ENCODE measurements at regions not wholly inside any gene's neighbourhood (a gene's known extent, or its start where the extent isn't known, plus 50 kb on each side); places are given as distances from the start of the nearest gene placed in this dataset.
"Not testable (repeated sequence)": the region's sequence is repeated elsewhere in the genome, so short reads cannot be mapped to it uniquely, and the experiment has no call there.

DNA sequence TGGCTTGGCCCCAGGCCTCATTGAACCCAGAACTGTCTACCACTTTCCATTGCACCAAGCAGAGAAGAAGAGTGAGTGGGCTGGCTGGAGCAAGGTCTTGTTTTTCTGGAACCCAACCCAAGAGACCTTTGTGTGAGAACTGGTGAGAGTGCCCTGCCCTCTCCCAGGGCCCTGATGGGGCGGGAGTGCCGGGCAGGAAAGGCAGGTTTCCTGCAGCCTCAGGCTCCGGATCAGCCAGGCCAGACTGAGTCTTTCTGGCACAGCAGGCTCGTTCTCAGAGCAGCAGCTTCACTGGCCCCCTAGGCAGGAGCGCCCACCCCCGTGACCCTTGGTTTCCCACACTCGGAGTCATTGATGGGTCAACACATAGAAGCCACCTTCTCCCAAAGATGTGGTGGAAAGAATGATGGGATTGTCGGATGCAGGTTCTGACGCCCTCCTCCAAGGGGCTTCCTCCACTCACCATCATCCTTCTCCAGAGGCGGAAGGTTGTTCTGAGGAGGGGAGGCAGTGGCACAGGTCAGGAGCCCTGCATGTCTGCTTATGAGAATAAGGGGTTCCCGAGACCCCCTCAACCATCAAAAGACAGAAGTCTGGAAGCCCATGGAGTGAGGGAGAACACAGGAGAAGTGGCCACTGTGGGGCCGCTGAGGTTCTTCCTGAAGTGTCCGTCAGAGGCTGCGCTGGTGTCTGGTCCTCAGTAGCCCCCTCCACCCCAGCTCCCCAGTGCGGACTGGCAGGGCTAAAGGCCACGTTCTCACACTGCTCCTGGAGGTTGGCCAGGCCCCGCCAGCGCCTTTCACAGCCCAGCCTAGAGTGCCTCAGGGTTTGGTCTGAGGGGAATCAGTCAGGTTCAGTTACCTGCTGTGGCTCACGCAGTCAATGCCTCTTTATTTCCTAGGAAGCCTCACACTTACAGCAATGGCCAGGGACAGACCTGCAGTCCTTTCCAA lies 62.8 kb upstream of the LAPTM4A start:
- no peaks in the 10 kb centered on the region for H3K4me1 ChIP-seq
- no peak overlapping the region for H3K4me3 ChIP-seq
- H3K36me3 ChIP-seq = no peaks in the 10 kb centered on the region
- no peaks in the 10 kb centered on the region for H3K27me3 ChIP-seq
- H3K9me3 ChIP-seq = peaks cover 0 to 5% (median 0%) of the 10 kb centered on the region in 4 donors
- WGBS, 2 donors = 75 to 77% methylated on average over 17 to 19 of the region's 19 CpGs
- TF ChIP-seq EP300 (IDR thresholded peaks at IDR 0.05) (no peak), POLR2A (IDR thresholded peaks at IDR 0.05) (no peak)
- TF ChIP-seq, protein P1, sequence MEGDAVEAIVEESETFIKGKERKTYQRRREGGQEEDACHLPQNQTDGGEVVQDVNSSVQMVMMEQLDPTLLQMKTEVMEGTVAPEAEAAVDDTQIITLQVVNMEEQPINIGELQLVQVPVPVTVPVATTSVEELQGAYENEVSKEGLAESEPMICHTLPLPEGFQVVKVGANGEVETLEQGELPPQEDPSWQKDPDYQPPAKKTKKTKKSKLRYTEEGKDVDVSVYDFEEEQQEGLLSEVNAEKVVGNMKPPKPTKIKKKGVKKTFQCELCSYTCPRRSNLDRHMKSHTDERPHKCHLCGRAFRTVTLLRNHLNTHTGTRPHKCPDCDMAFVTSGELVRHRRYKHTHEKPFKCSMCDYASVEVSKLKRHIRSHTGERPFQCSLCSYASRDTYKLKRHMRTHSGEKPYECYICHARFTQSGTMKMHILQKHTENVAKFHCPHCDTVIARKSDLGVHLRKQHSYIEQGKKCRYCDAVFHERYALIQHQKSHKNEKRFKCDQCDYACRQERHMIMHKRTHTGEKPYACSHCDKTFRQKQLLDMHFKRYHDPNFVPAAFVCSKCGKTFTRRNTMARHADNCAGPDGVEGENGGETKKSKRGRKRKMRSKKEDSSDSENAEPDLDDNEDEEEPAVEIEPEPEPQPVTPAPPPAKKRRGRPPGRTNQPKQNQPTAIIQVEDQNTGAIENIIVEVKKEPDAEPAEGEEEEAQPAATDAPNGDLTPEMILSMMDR (IDR thresholded peaks at IDR 0.05) = no peak
- H3K27ac ChIP-seq = no peak overlapping the region
- DNase-seq (ENCODE audit: low spot score in 2 of 2) = no peak

GRCh38 chr2:20113004-20113796 lies 61.8 kb upstream of the LAPTM4A start:
- H3K4me1 ChIP-seq = no peaks in the 10 kb centered on the region
- no peak overlapping the region for H3K4me3 ChIP-seq
- TF ChIP-seq POLR2A (IDR thresholded peaks at IDR 0.05) (no peak), EP300 (IDR thresholded peaks at IDR 0.05) (no peak)
- TF ChIP-seq, protein P1 (IDR thresholded peaks at IDR 0.05) = no peak
- H3K27me3 ChIP-seq = no peaks in the 10 kb centered on the region
- no peak for DNase-seq (ENCODE audit: low spot score in 2 of 2)
- H3K27ac ChIP-seq = no peak overlapping the region
- peaks cover 0 to 5% (median 0%) of the 10 kb centered on the region in 4 donors for H3K9me3 ChIP-seq
- 86% methylated on average over 12 to 15 of the region's 15 CpGs for WGBS, 2 donors
- no peaks in the 10 kb centered on the region for H3K36me3 ChIP-seq

DNA sequence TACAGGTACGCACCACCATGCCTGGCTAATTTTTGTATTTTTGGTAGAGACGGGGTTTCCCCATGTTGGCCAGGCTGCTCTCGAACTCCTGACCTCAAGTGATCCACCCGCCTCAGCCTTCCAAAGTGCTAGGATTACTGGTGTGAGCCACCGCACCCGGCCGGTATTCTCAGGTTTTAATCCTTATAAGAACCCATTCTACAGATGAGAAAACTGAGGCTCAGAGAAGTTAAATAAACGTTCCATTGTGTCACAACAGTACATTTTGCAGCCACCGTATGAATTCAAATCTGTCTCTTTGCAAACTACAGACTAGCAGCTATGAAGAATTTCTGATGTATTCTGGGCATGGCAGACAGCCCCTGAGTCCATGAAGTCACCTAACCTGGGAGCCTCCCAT lies 60.9 kb upstream of the LAPTM4A start:
- not testable (repeated sequence) for H3K4me1 ChIP-seq; DNase-seq (ENCODE audit: low spot score in 2 of 2); H3K4me3 ChIP-seq; H3K36me3 ChIP-seq; H3K9me3 ChIP-seq; H3K27me3 ChIP-seq; H3K27ac ChIP-seq
- 90 to 95% methylated on average over 9 of the region's 9 CpGs for WGBS, 2 donors

- Histone ChIP-seq H3K36me3 (no peaks in the 10 kb centered on the region), H3K4me1 (no peaks in the 10 kb centered on the region), H3K4me3 (no peak overlapping the region), H3K9me3 (peaks cover 0 to 5% (median 0%) of the 10 kb centered on the region in 4 donors), H3K27ac (no peak overlapping the region), H3K27me3 (peaks cover 0 to 6% of the 10 kb centered on the region in 2 donors)
- WGBS, 2 donors = 68 to 75% methylated on average over 9 of the region's 10 CpGs
- DNase-seq (ENCODE audit: low spot score in 2 of 2) = no peak
- TF ChIP-seq POLR2A (IDR thresholded peaks at IDR 0.05) (no peak), EP300 (IDR thresholded peaks at IDR 0.05) (no peak)
- TF ChIP-seq, protein P1 (IDR thresholded peaks at IDR 0.05) = no peak
These were observed 60.1 kb upstream of the LAPTM4A start for GRCh38 chr2:20111311-20112131.

GRCh38 chr2:20110876-20111275 lies 59.4 kb upstream of the LAPTM4A start:
- H3K36me3 ChIP-seq = no peaks in the 10 kb centered on the region
- DNase-seq (ENCODE audit: low spot score in 2 of 2) = no peak
- H3K9me3 ChIP-seq = peaks cover 0 to 5% (median 0%) of the 10 kb centered on the region in 4 donors
- H3K27me3 ChIP-seq = peaks cover 0 to 13% of the 10 kb centered on the region in 2 donors
- H3K27ac ChIP-seq = no peak overlapping the region
- no peak overlapping the region for H3K4me3 ChIP-seq
- TF ChIP-seq, protein P1 (IDR thresholded peaks at IDR 0.05) = no peak
- TF ChIP-seq EP300 (IDR thresholded peaks at IDR 0.05) (no peak), POLR2A (IDR thresholded peaks at IDR 0.05) (no peak)
- WGBS, 2 donors = 73 to 86% methylated on average over 7 of the region's 7 CpGs
- no peaks in the 10 kb centered on the region for H3K4me1 ChIP-seq

Measured in tibial nerve (tissue), 4 donors.